NOMO-1 treated with DMSO at 0.1 percent for 48 hours (cell line): ENCODE measurements at regions not wholly inside any gene's neighbourhood (a gene's known extent, or its start where the extent isn't known, plus 50 kb on each side); places are given as distances from the start of the nearest gene placed in this dataset.
"Not testable (repeated sequence)": the region's sequence is repeated elsewhere in the genome, so short reads cannot be mapped to it uniquely, and the experiment has no call there.

Experiments
- DNase-seq: peaks from one replicate; lab custom pipeline; 2025; ENCODE audit not compliant: unreplicated experiment; lab: John Stamatoyannopoulos, UW

DNA sequence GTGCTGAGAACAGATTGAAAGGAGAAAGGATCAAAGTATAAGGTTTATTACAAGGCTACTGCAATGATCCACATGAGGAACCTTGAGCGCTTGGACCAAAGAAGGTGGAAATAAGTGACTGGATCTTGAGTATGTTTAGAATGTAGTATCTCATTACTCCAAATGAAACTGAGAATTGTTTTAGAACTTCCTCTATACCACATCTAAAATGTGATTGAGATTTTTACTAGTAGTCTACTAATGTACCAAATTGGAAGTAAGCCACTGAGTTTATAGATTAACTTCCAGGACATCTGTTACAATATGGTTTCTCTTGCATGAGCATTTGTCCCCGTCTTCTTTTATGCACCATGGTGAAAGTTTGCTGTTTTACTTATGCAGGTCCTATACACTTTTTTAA lies 300.5 kb downstream of the SUCLG1 start:
- DNase-seq = no peak

DNA sequence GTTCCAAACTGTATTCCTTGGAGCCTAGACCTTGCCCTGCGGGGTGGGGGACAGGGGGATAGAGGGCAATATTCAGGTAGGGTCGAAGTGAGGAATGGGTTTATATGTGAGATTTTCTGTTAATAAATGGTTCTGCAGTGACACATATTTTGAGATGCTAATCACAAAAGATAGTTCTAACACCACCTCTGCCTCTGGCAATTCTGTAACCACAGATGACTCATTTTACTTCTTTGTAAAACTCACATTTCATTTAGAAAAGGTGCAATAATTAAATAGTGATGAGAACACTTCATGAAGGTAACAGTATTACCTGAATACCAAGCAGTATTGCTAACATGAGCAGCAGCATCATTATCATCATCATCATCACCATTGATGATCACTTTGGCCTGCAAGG lies 306.6 kb downstream of the SUCLG1 start:
- no peak for DNase-seq

DNA sequence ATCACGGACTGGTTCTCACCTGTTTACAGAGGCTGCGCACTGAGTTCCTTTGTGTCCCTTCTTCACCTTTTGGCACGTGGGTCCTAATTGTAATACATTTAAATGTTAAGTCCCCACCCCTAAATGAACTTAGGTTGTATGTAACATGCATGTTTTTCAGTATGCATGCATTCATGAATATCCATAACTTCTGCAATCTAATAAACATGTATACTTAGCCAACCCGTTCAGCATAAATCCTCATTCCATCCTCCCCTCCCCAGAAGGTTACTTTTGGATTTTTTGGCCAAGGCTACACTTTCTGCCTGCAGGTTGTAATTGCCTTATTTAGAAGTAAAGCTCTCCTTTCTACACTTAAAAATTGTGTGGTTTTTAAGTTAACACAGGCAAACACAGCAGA lies 314.7 kb downstream of the SUCLG1 start:
- no peak for DNase-seq

DNA sequence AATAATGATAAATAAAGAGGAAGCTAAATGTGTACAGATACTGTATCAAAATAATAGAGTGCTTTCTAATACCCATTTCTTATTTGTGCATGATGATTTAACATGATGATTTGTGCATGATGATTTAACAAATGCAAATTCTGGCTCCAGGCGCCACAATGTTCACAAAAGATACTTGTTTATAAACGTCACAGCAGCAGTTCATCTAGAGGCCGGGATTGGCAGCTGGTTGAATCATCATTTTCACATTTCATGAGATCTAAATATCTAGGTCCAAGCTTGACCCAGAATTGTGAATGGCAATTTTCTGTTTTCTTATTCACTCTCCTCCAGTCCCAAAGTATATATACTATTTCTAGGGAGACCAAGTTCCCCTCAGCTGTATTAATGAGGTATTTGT lies 322.0 kb downstream of the SUCLG1 start:
- no peak for DNase-seq

DNA sequence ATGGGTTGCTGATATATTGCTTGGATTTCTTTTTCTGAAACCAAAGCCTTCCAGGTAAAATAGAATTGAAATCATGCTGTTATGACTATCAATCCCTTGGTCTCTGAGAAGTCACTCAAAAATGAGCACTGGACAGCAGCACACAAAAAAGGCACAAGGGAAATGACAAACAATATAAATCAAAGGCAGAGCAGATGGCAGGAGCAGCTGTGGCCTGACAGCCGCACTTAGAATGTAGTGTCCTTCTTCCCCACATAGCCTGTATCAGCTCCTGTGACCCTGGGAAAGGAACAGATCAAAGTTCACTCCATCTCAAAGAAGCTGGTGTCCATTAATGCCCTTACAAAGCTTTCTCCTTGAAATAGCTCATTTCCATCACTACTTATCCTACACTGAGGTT lies 326.7 kb downstream of the SUCLG1 start:
- no peak for DNase-seq

DNA sequence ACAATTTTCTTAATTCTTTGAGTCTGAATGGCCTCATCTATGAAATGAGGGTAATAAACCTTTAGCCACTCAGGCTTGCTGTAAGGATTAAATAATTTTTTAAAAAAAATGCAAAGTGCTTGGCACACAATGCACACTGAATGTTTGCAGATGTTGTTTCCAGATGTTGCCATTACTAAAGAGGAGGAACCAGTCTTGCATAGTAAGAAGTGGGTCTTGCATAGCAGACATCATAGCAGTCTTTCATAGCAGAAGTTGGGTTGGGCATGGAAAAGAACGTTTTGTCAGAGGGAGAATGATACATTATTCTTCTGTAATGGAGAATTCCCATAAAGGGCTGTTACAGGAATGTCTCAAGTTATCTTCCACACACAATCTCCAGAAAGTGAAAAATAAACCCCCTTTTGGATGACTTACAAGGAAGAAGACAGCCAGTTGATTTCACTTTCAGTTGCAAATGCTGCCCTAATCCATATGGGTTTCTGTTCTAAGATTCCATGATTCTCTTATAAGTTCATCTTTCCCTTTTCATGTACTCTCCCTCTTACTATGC lies 327.7 kb downstream of the SUCLG1 start:
- DNase-seq = no peak

DNA sequence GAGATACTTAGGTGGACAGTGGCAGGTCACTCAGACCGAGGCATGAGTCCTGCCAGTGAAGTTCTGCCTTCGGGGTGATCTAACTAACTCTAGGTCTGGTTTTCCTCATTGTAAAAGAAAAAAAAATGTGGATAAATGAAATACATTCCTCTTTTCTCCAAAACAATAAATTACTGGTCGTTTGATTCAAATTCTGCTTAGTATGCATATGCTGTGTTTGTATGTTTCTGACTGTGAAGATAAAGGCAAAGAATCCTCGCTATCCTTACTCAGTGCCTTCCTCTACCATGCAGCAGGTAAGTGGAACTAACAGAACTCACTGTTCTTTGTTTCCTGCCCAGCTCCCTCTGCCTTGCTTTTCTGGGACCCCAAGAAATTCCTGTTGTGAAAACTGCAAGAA lies 330.1 kb downstream of the SUCLG1 start:
- no peak for DNase-seq

DNA sequence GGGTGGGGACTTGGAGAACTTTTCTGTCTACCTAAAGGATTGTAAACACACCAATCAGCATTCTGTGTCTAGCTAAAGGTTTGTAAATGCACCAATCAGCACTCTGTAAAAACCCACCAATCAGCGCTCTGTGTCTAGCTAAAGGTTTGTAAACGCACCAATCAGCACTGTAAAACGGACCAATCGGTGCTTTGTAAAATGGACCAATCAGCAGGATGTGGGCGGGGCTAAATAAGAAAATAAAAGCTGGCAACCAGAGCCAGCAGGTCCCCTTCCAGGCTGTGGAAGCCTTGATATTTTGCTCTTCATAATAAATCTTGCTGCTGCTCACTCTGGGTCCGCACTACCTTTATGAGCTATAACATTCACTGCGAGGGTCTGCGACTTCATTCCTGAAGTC lies 331.3 kb downstream of the SUCLG1 start:
- DNase-seq = not testable (repeated sequence)

DNA sequence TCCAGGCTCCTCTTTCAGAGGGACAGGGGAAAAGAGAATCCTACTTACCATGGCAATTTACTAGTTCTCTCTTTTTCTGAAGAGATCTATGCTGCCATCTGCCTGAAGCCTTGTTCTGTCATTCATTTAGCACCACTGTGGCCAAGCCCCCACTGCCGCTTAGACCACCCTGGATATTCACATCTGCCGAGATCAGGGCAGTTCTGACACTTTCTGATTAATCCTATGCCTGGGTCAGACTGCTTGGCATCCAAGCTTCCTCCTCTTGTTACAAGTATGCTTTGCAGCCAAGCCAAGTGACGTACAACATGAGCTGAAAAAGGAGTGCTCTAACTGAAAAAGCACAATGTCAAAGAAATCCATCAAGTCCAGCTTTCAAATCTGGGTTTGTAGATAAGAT lies 332.6 kb downstream of the SUCLG1 start:
- no peak for DNase-seq

DNA sequence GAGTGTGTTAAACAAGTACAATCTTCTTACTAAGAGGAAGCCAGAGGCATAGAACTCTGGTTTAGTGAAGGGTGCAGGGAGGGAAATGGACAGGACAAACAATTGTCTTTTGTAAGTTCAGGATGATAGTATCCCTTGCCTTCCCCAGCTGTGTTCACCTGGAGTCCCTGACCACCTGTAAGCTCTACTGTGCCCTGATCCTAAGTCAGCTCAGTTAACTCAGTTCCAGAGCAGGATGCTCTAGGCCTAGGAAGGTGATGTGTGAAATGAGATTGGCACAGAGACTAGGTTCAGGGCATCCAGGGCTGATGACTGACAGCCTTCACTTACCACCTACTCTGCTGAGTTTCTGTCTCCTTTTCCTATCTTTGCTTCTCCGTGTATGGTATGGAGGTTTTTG lies 333.0 kb downstream of the SUCLG1 start:
- no peak for DNase-seq

DNA sequence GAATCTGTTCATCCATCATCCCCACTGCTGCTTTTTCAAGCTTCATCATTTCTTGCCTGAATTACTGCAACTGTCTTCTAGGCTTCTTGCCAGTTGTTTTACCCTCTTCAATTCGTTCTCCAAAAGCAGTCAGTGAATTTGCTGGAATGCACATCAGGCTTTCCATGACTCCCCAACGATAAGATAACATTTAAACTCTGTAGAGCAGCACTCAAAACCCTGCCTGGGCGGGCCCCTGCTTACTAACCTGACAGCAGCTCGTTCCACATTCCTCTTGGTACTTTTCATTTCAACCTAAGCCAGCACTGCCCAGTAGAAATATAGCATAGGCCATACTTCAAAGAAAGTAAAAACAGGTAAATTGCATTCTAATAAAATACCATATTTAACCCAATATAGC lies 342.9 kb downstream of the SUCLG1 start:
- DNase-seq = no peak

DNA sequence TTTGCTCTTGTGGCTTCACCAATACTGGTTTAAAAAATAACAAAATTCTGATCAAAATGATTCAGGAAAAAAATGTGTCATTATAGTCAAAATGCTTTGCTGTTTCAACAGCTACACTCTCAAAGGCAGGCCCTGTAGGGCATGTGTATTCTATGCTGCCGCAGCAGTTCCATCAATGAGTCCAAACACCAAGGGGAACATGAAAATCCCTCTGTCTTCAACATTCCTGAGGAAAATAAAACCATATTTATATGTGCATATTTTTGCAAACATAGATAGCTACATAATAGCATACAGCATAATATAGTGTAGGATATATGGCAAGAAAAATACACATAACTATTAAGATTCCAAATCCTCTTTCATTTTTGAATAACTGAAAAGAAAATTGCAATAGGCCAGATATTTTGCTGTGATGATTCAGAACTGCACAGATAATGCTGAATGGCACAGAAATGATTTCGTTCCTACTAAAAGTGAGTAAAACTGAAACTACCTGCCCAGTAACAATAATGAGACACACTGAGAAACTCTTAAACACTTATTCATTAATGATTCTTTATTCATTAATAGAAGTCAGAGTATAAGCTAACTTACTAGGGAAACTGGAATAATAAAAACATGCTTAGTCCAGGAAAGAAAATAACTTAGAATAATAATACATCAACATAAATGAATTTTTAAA lies 343.8 kb downstream of the SUCLG1 start:
- no peak for DNase-seq

DNA sequence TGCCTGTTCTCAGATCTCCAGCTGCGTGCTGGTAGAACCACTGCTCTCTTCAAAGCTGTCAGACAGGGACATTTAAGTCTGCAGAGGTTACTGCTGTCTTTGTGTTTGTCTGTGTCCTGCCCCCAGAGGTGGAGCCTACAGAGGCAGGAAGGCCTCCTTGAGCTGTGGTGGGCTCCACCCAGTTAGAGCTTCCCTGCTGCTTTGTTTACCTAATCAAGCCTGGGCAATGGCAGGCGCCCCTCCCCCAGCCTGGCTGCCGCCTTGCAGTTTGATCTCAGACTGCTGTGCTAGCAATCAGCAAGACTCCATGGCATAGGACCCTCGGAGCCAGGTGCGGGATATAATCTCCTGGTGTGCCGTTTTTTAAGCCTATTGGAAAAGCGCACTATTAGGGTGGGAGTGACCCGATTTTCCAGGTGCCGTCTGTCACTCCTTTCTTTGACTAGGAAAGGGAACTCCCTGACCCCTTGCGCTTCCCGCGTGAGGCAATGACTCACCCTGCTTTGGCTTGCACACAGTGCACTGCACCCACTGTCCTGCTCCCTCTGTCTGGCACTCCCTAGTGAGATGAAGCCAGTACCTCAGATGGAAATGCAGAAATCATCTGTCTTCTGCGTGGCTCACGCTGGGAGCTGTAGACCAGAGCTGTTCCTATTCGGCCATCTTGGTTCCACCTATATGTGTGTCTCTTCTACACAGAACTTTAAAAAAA lies 355.1 kb downstream of the SUCLG1 start:
- not testable (repeated sequence) for DNase-seq

DNA sequence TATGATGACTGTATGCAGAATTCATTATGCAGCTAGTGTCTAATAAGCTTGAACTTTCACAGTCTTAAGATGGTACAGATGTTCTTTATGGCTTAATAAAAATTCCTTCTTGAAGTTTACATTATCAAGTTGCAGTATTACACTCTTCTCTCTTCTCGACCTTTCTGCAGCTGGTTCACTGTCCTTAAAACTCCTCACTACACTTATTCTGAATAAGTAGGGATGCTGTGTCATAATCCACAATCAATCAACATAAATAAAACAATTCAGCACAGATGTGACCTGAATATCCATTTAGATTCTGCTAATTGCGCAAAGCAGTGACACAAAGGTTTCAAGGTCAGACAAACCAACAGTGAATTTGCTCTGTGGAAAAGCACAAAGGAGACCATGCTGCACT lies 356.8 kb downstream of the SUCLG1 start:
- no peak for DNase-seq

DNA sequence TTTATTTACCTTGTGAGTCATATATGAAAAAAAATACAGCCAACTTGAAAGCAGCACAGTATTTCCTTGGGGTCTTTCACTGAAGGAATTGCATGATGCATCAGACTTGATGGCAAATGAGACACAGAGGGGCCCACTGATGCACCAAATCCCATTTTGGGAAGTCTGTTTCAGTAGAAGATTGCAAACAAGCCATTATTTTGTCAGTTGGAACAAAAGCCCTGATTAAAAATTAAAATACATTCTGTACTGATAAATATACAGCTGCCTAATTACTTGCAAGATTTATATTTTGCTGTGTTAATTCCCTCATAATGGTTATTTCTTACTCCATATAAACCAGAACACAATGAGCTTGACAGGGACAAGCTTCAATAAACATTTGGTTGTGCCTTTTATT lies 370.4 kb downstream of the SUCLG1 start:
- no peak for DNase-seq

DNA sequence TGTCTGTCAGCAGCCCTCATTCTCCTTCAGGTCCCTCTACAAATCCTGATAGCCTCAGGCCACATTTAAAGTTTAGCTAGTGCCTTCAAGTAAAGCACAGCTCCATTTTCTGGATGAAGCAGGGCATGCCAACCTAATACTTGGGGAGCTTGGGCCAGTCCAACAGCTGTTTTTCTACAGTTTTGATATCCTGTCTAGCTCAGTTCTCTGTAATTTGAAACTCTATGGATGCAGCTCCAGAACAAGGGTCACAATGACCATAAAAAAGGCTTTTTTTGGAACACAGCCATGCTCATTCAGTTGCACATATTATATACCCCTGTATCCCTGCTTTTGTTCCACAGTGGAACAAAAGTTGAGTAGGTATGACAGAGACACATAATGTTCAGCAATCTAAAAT lies 373.5 kb downstream of the SUCLG1 start:
- DNase-seq = no peak

DNA sequence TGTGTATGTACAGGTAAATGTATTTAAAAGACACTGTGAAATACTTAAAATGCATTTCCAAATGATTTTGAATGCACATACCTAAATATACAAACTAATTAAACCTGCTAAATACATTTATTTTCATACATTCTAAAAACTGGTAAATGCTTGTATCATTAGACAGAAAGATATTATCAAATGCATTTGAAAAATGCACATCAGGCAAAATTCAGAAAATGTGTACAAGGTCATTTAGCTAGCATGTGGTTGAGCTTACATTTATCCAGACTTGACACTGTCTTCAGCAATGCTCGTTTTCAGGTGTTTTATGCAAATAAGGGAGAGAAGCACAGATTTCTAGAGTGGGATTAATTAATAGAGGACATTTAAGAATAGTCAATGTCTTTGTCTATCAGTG lies 374.2 kb downstream of the SUCLG1 start:
- no peak for DNase-seq

DNA sequence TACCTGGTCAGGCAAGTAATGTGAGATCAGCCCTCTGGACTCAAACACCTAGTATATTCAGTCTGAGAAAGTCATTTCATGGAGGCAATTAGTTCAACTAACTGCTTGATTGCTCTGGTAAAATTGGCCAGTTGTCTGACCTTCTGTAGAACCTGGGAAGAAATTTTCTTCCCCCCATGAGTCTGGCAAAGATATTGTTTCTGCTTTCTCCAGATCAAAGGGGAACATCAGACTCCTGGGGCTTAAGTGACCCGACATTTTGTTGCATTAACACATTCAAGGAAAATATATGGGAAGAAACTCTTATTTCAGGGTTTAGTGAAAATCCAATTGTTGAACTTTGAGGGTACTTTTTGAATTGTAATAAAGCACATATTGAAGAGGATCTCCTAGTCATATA lies 375.1 kb downstream of the SUCLG1 start:
- no peak for DNase-seq

DNA sequence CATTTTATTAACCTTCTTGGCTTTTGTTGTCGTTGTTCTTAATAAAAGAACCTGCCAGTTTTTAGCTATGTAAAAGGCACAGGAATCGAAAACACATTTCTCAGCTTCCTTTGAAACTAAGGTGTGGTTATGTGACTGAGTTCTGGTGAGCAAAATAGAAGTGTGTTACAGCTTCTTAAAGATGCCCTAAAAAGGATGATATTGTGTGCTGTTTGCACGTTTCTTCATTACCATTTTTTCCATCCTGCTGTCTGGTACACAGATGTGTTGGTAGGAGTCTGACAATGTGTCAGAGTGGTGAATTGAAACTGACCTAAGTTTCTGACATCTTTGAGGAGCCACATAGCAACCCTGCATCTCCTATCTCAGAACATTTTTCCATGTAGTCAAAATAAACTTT lies 380.6 kb downstream of the SUCLG1 start:
- no peak for DNase-seq

DNA sequence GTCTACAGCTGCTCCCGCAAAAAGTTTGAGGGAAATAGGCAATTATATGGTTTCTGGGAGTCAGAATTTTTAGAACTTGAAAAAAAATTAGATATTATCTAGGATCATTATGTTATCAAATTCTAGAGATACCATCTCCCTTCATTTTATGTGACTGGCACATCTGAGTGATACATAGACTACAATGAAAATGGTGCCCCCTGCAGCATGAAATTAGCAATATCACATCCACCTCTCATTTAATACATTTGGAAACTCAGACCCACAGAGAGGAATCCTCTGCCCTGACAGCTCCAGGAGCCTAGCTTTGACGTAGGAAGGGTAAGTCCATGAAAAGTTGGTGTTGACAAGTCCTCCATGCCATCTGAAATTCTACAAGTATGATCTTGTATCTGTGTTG lies 381.6 kb downstream of the SUCLG1 start:
- DNase-seq = peak; percentile 9

DNA sequence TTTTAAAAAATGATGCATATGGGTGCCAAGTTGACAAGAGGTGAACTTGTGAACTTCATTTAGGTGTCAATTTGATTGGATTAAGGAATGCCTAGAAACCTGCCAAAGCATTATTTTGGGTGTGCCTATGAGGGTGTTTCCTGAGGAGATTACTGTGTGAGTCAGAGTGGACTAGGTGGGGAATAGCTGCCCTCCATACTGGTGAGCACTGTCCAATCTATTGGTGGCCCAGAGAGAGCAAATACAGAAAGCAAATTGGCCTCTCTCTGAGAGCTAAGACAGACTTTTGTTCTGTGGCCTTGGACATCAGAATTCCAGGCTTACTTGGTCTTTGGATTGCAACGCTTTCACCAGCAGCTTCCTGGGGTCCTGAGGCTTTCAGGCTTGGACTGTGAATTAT lies 388.0 kb downstream of the SUCLG1 start:
- DNase-seq = no peak

DNA sequence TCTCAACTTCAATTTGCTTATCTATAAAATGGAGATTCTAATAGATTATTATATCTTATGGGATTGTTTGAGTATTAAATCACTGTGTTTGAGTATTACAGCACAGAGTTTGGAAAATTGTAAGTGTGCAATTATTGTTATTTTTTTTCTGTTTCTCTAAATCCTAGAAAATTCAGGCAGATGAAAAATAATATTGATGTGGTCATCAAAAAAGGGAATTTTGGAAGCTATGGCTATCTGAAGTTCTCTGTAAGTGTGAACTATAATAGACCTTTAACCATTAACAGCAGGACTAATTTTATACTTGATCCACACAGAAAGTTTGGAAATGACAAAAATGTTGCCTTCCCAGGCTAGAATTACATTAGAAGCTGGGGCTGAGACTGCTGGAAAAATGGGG lies 393.2 kb downstream of the SUCLG1 start:
- DNase-seq = no peak
